ENCODE measurements at regions not wholly inside any gene's neighbourhood (a gene's known extent, or its start where the extent isn't known, plus 50 kb on each side); places are given as distances from the start of the nearest gene placed in this dataset.

GRCh38 chr13:53150568-53150967 lies 122.0 kb downstream of the OLFM4 start:
- no peak for DNase-seq

- peak; percentile 71 for DNase-seq
These were observed 122.9 kb downstream of the OLFM4 start for GRCh38 chr13:53151336-53152056.

GRCh38 chr13:53152057-53152421 lies 123.4 kb downstream of the OLFM4 start:
- no peak for DNase-seq

- no peak for DNase-seq
These were observed 129.6 kb downstream of the OLFM4 start for GRCh38 chr13:53158201-53158600.

GRCh38 chr13:53159431-53159830 lies 130.8 kb downstream of the OLFM4 start:
- DNase-seq = no peak

GRCh38 chr13:53160211-53160610 lies 131.6 kb downstream of the OLFM4 start:
- DNase-seq = no peak

GRCh38 chr13:53161251-53161650 lies 132.6 kb downstream of the OLFM4 start:
- no peak for DNase-seq

- no peak for DNase-seq
These were observed 136.6 kb downstream of the OLFM4 start for GRCh38 chr13:53165261-53165660.

GRCh38 chr13:53167561-53167960 lies 138.9 kb downstream of the OLFM4 start:
- DNase-seq = peak; percentile 81

GRCh38 chr13:53170910-53171309 lies 142.3 kb downstream of the OLFM4 start:
- no peak for DNase-seq

- no peak for DNase-seq
These were observed 145.9 kb downstream of the OLFM4 start for GRCh38 chr13:53174545-53174944.

GRCh38 chr13:53180684-53181083 lies 152.1 kb downstream of the OLFM4 start:
- no peak for DNase-seq

GRCh38 chr13:53182724-53183123 lies 154.1 kb downstream of the OLFM4 start:
- DNase-seq = no peak

- no peak for DNase-seq
These were observed 159.5 kb downstream of the OLFM4 start for GRCh38 chr13:53188120-53188519.

GRCh38 chr13:53189162-53189561 lies 160.5 kb downstream of the OLFM4 start:
- no peak for DNase-seq

- no peak for DNase-seq
These were observed 162.5 kb downstream of the OLFM4 start for GRCh38 chr13:53191091-53191490.

GRCh38 chr13:53197424-53197823 lies 168.8 kb downstream of the OLFM4 start:
- peak; percentile 26 for DNase-seq

- peak; percentile 63 for DNase-seq
These were observed 169.4 kb downstream of the OLFM4 start for GRCh38 chr13:53198017-53198416.

GRCh38 chr13:53198736-53199135 lies 170.1 kb downstream of the OLFM4 start:
- peak; percentile 57 for DNase-seq

- no peak for DNase-seq
These were observed 171.5 kb downstream of the OLFM4 start for GRCh38 chr13:53200075-53200474.

- no peak for DNase-seq
These were observed 172.2 kb downstream of the OLFM4 start for GRCh38 chr13:53200498-53201453.

- peak; percentile 35 for DNase-seq
These were observed 173.0 kb downstream of the OLFM4 start for GRCh38 chr13:53201454-53202225.

GRCh38 chr13:53204598-53204997 lies 176.0 kb downstream of the OLFM4 start:
- DNase-seq = no peak
